ENCODE measurements at regions not wholly inside any gene's neighbourhood (a gene's known extent, or its start where the extent isn't known, plus 50 kb on each side); places are given as distances from the start of the nearest gene placed in this dataset.

DNA sequence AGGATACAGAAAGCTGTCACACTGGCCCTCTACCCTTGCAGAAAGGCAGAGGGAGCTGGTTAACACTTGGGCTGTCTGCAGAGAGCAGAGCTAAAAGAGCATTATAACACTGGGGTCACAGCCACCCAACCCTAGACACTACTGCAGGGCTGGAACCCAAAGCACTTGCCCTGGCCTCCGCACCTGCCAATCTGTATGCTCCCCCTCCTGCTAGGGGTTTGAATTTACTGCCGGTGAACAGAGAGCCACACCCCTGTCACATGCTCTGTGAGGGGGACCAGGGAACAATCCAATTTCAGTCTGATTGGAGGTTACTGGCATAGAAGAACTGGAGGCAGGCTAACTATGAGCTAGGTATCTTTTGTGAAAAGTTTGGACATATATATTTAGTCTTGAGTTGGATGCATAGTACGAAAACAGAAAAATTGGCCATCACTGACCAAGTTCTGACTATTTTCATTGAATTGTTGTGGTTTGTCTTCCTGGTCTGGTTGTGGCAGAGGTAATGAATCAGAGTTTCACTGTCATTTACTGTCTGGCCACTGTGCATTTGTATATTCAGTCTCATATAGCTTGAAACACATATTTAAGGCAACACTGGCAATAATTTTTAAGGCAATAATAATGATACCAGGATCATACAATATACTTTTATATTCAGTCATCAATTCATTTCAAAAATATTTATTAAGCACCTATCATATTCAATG is 504.3 kb upstream of the ATXN8OS start:
- no peaks in the 10 kb centered on the region for H3K36me3 Mint-ChIP-seq
- no peaks in the 10 kb centered on the region for H3K27me3 Mint-ChIP-seq
- H3K4me1 Mint-ChIP-seq, result peaks cover 0 to 2% (median 0%) of the 10 kb centered on the region in 4 donors
- POLR2A ChIA-PET, result no interaction called here
- DNase-seq (no peak), ATAC-seq (no peak)
- H3K9me3 Mint-ChIP-seq, result peaks cover 3 to 18% (median 10%) of the 10 kb centered on the region in 9 donors
- no peak overlapping the region for H3K4me3 Mint-ChIP-seq
- peak overlapping the region in 1 of 10 donors; percentile 63 for H3K27ac Mint-ChIP-seq

DNA sequence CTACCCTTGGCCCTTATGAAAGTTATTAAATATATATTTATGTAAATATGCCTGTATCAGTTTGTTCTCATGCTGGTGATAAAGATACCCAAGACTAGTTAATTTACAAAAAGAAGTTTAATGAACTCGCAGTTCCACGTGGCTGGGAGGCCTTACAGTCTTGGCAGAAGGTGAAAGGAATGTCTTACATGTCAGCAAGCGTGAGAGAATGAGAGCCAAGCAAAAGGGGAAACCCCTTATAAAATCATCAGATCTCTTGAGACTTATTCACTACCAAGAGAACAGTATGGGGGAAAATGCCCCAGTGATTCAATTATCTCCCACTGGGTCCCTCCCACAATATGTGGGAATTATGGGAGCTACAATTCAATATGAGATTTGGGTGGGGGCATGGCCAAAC is 506.0 kb upstream of the ATXN8OS start:
- DNase-seq (no peak), ATAC-seq (no peak)
- Mint-ChIP-seq H3K27ac (no peak overlapping the region), H3K9me3 (peaks cover 2 to 15% (median 10%) of the 10 kb centered on the region in 9 donors), H3K4me1 (peaks cover 0 to 2% (median 0%) of the 10 kb centered on the region in 4 donors), H3K4me3 (no peak overlapping the region), H3K27me3 (no peaks in the 10 kb centered on the region), H3K36me3 (no peaks in the 10 kb centered on the region)
- POLR2A ChIA-PET, result no interaction called here

DNA sequence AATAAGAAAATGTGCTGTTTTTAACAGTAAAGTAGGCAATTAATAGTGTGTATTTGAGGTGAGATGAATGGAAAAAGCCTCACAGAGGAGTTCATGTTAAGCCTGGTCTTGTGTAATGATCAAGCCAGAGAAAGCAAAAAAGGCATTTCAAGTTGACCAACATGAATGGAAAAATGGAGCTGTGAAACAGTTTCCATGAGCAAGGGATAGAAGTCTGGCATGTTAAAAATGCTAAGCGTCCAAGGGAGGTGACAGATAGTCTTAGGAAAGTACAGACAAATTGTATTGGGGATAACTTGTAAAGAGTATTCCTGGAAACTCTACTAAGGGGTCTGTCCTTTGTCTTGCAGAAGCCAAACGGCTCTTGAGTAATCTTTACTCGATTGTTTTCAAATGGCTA is 506.8 kb upstream of the ATXN8OS start:
- POLR2A ChIA-PET, result no interaction called here
- Mint-ChIP-seq H3K36me3 (no peaks in the 10 kb centered on the region), H3K4me1 (peaks cover 0 to 2% (median 0%) of the 10 kb centered on the region in 4 donors), H3K4me3 (no peak overlapping the region), H3K27me3 (no peaks in the 10 kb centered on the region), H3K9me3 (peaks cover 3 to 15% (median 10%) of the 10 kb centered on the region in 9 donors), H3K27ac (no peak overlapping the region)
- no peak for ATAC-seq
- no peak for DNase-seq

- POLR2A ChIA-PET, result no interaction called here
- Mint-ChIP-seq H3K36me3 (peaks cover 0 to 3% (median 0%) of the 10 kb centered on the region in 3 donors), H3K4me3 (no peak overlapping the region), H3K4me1 (no peaks in the 10 kb centered on the region), H3K27ac (no peak overlapping the region), H3K27me3 (no peaks in the 10 kb centered on the region), H3K9me3 (peaks cover 0 to 11% (median 3%) of the 10 kb centered on the region in 9 donors)
- DNase-seq (no peak), ATAC-seq (no peak)
Measured at GRCh38 chr13:69597088-69597487, 510.5 kb upstream of the ATXN8OS start.

DNA sequence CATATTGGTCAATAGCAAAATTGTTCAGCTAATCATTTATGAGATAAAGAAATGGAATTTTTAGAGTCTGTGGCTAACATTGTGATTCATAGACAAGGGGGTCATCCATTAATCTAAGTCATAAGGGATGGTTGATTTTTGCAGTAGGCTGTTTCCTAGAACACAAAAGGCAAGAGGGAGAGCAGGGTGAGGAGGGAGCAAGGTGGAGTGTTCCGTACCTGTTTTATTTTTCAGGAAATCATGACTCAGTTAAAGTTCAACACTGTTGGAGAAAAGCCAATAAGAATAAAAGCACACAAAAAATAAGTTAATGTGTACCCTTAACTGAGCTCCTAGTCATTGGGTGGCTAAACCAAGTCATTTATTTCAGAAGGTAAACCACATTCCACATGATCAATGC is 512.4 kb upstream of the ATXN8OS start:
- Mint-ChIP-seq H3K9me3 (peaks cover 0 to 11% (median 2%) of the 10 kb centered on the region in 9 donors), H3K27ac (no peak overlapping the region), H3K27me3 (no peaks in the 10 kb centered on the region), H3K36me3 (peaks cover 0 to 3% (median 0%) of the 10 kb centered on the region in 3 donors), H3K4me3 (no peak overlapping the region), H3K4me1 (no peaks in the 10 kb centered on the region)
- ATAC-seq, result no peak
- POLR2A ChIA-PET, result no interaction called here
- no peak for DNase-seq

DNA sequence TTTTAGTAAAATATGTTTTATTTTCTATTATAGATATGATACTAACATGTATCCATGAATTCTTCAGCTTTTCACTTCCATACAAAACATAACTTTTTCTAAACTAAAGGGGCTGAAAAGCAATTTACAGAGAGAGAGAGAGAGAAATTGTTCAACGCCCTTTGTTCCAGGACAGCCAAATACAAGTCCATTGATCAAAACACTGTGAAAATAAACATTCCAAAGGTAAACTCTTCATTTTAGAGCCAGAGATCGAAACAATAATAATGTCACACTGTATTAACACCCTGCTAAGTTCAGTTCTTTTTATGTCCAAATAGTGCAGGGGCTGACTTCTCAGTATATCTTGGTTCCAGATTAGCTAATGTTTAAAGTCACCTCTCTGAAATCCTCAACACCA is 516.2 kb upstream of the ATXN8OS start:
- DNase-seq (no peak), ATAC-seq (no peak)
- POLR2A ChIA-PET, result no interaction called here
- H3K9me3 Mint-ChIP-seq, result peaks cover 0 to 15% (median 4%) of the 10 kb centered on the region in 9 donors
- no peaks in the 10 kb centered on the region for H3K27me3 Mint-ChIP-seq
- H3K27ac Mint-ChIP-seq, result no peak overlapping the region
- no peaks in the 10 kb centered on the region for H3K4me1 Mint-ChIP-seq
- H3K4me3 Mint-ChIP-seq, result no peak overlapping the region
- H3K36me3 Mint-ChIP-seq, result peaks cover 0 to 3% (median 0%) of the 10 kb centered on the region in 3 donors

- H3K4me3 Mint-ChIP-seq, result no peak overlapping the region
- peaks cover 0 to 14% (median 4%) of the 10 kb centered on the region in 9 donors for H3K9me3 Mint-ChIP-seq
- no peaks in the 10 kb centered on the region for H3K36me3 Mint-ChIP-seq
- no peak for ATAC-seq
- no peak overlapping the region for H3K27ac Mint-ChIP-seq
- H3K27me3 Mint-ChIP-seq, result no peaks in the 10 kb centered on the region
- DNase-seq, result no peak
- H3K4me1 Mint-ChIP-seq, result no peaks in the 10 kb centered on the region
- POLR2A ChIA-PET, result no interaction called here
Measured at GRCh38 chr13:69589531-69590235, 517.9 kb upstream of the ATXN8OS start.

DNA sequence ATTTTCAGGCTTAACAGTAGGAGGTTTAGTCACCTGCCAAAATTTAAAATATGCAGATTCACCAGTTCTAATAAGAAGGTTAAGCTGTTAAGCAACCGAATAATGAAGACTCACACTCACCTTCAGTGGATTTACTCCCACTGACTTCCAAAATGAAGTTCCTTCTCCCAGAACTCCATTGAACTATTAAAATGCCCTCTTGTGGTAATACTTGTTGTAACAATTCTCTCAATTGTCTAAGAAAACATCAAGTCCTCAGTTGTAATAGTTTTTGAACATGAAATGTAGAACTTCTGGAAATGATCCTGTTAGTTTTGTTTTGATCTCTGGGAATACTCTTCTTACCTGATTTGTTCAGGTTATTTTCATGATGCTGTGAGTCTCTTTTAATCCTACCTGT is 522.0 kb upstream of the ATXN8OS start:
- no peak overlapping the region for H3K4me3 Mint-ChIP-seq
- POLR2A ChIA-PET, result no interaction called here
- H3K27me3 Mint-ChIP-seq, result no peaks in the 10 kb centered on the region
- no peaks in the 10 kb centered on the region for H3K36me3 Mint-ChIP-seq
- H3K4me1 Mint-ChIP-seq, result no peaks in the 10 kb centered on the region
- ATAC-seq, result no peak
- H3K9me3 Mint-ChIP-seq, result peaks cover 0 to 15% (median 4%) of the 10 kb centered on the region in 9 donors
- no peak for DNase-seq
- H3K27ac Mint-ChIP-seq, result no peak overlapping the region

DNA sequence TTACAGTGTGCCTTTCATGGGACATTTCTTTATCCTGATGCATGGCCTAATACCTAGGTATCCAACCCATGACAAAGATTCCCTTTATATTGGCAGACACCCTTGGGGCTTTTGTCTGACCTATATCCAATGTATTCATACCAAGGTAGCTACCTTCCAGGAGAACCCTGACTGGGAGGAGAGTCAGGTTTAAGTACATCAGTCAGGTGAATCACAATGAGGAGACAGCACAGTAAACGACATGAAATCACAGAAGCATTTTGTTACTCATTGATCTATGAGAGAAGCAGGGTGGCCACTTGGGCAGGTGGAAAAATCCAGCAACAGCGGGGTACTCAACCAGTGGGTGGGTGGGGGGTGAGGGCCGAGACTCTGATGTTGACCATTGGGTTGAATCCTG is 527.4 kb upstream of the ATXN8OS start:
- DNase-seq, result no peak
- POLR2A ChIA-PET, result no interaction called here
- Mint-ChIP-seq H3K27ac (no peak overlapping the region), H3K36me3 (no peaks in the 10 kb centered on the region), H3K9me3 (peaks cover 0 to 16% (median 5%) of the 10 kb centered on the region in 9 donors), H3K27me3 (no peaks in the 10 kb centered on the region), H3K4me1 (no peaks in the 10 kb centered on the region), H3K4me3 (no peak overlapping the region)
- ATAC-seq, result no peak

- no peak overlapping the region for H3K4me3 Mint-ChIP-seq
- H3K27me3 Mint-ChIP-seq, result no peaks in the 10 kb centered on the region
- DNase-seq, result no peak
- no peaks in the 10 kb centered on the region for H3K4me1 Mint-ChIP-seq
- no peaks in the 10 kb centered on the region for H3K36me3 Mint-ChIP-seq
- H3K9me3 Mint-ChIP-seq, result peaks cover 0 to 17% (median 5%) of the 10 kb centered on the region in 9 donors
- no peak for ATAC-seq
- POLR2A ChIA-PET, result no interaction called here
- no peak overlapping the region for H3K27ac Mint-ChIP-seq
Measured at GRCh38 chr13:69579351-69579750, 528.3 kb upstream of the ATXN8OS start.

GRCh38 chr13:69571606-69572323 is 535.9 kb upstream of the ATXN8OS start:
- Mint-ChIP-seq H3K4me1 (no peaks in the 10 kb centered on the region), H3K27me3 (no peaks in the 10 kb centered on the region), H3K36me3 (no peaks in the 10 kb centered on the region), H3K9me3 (peaks cover 0 to 26% (median 8%) of the 10 kb centered on the region in 9 donors), H3K27ac (no peak overlapping the region), H3K4me3 (no peak overlapping the region)
- POLR2A ChIA-PET, result no interaction called here
- DNase-seq, result no peak
- no peak for ATAC-seq

- POLR2A ChIA-PET, result no interaction called here
- no peak overlapping the region for H3K27ac Mint-ChIP-seq
- ATAC-seq, result no peak
- H3K36me3 Mint-ChIP-seq, result no peaks in the 10 kb centered on the region
- H3K27me3 Mint-ChIP-seq, result no peaks in the 10 kb centered on the region
- peaks cover 0 to 17% (median 4%) of the 10 kb centered on the region in 9 donors for H3K9me3 Mint-ChIP-seq
- DNase-seq, result no peak
- H3K4me3 Mint-ChIP-seq, result no peak overlapping the region
- no peaks in the 10 kb centered on the region for H3K4me1 Mint-ChIP-seq
Measured at GRCh38 chr13:69567514-69567913, 540.1 kb upstream of the ATXN8OS start.

GRCh38 chr13:69566104-69566716 is 541.4 kb upstream of the ATXN8OS start:
- Mint-ChIP-seq H3K9me3 (peaks cover 0 to 24% (median 7%) of the 10 kb centered on the region in 9 donors), H3K4me3 (no peak overlapping the region), H3K4me1 (no peaks in the 10 kb centered on the region), H3K36me3 (no peaks in the 10 kb centered on the region), H3K27ac (no peak overlapping the region), H3K27me3 (no peaks in the 10 kb centered on the region)
- POLR2A ChIA-PET, result no interaction called here
- DNase-seq (no peak), ATAC-seq (no peak)

All from naive thymus-derived CD8-positive, alpha-beta T cell (primary cell).